GM18907 (cell line): ENCODE measurements at regions not wholly inside any gene's neighbourhood (a gene's known extent, or its start where the extent isn't known, plus 50 kb on each side); places are given as distances from the start of the nearest gene placed in this dataset.

Source experiments
- ATAC-seq: cut with Tn5 transposase; IDR thresholded peaks from one replicate; pipeline ENCODE4 v1.9.1; 2021; ENCODE audit warnings: mild to moderate bottlenecking, moderate library complexity; ENCODE audit not compliant: unreplicated experiment

GRCh38 chr1:183711741-183712361, 58.7 kb upstream of the APOBEC4 start:
- ATAC-seq, result no peak

- no peak for ATAC-seq
These were observed 58.1 kb upstream of the APOBEC4 start for GRCh38 chr1:183711165-183711682.

GRCh38 chr1:183710734-183711133, 57.6 kb upstream of the APOBEC4 start:
- ATAC-seq, result no peak

- ATAC-seq, result no peak
These were observed 57.2 kb upstream of the APOBEC4 start for GRCh38 chr1:183710333-183710732.

GRCh38 chr1:183704131-183704530, 51.0 kb upstream of the APOBEC4 start:
- no peak for ATAC-seq
